Astrocyte of the cerebellum (primary cell): ENCODE measurements at regions not wholly inside any gene's neighbourhood (a gene's known extent, or its start where the extent isn't known, plus 50 kb on each side); places are given as distances from the start of the nearest gene placed in this dataset.

Experiments
- DNase-seq: peaks from one replicate; pipeline ENCODE4 v3.0.0-alpha.2; 2011; ENCODE audit warnings: low read depth
- H3K4me3 ChIP-seq: 2 replicates; pipeline ENCODE4 v1.5.1; 2011; ENCODE audit warnings: mild to moderate bottlenecking, low read depth, low read length, moderate library complexity
- CTCF ChIP-seq: IDR thresholded peaks from 2 replicates; pipeline ENCODE4 v1.5.1; 2012; ENCODE audit warnings: low read length, low read depth, moderate library complexity, mild to moderate bottlenecking; ENCODE audit errors: missing control alignments
- in situ Hi-C: cut with HindIII; loops from 2 replicates; pipeline ENCODE4 v1.10.0; 2017; ENCODE audit warnings: low sequenced_read_pairs

- TF ChIP-seq CTCF, result no peak
- H3K4me3 ChIP-seq, result no peak overlapping the region
- in situ Hi-C loops, result no loop called here
- no peak for DNase-seq
Measured at GRCh38 chr10:2097937-2098336, 360.6 kb upstream of the ADARB2 start.

DNA sequence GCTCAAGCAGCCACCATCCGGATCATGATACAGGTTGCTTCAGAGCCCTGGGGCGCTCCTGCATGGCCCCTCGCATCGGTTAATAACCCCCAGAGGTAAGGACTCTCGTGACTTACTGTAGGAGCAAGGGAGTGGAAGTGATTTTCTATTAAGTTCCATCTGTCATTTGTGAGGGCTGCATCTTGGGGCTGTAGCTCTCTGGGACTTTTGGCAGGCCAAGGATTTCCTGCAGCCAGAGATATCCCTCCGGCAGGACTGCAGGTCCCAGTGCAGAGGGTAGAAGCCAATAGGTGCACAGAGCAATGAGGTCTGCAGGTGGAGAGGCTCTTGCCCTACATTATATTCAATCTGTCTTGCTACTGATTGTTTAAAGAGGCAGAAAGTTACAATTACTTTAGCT is 356.8 kb upstream of the ADARB2 start:
- H3K4me3 ChIP-seq, result no peak overlapping the region
- TF ChIP-seq CTCF, result no peak
- in situ Hi-C loops, result no loop called here
- DNase-seq, result no peak

DNA sequence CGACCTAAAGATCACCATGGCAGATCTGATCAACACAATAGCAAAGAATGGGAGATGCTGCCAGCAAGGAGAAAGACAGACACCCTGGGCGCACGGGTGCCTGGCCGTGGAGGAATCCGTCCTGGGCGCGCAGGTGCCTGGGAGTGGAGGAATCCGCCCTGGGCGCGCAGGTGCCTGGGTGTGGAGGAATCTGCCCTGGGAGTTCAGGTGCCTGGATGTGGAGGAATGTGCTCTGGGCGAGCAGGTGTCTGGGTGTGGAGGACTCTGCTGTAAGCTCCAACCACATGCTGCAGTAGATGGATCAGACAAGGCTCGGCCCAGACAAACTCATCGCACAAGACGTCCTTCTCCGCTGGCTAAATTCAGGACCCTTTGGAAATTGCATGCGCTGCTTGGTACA is 346.3 kb upstream of the ADARB2 start:
- in situ Hi-C loops, result no loop called here
- no peak for DNase-seq
- no peak for TF ChIP-seq CTCF
- no peak overlapping the region for H3K4me3 ChIP-seq

GRCh38 chr10:2081501-2081900 is 344.2 kb upstream of the ADARB2 start:
- no peak for DNase-seq
- H3K4me3 ChIP-seq, result no peak overlapping the region

DNA sequence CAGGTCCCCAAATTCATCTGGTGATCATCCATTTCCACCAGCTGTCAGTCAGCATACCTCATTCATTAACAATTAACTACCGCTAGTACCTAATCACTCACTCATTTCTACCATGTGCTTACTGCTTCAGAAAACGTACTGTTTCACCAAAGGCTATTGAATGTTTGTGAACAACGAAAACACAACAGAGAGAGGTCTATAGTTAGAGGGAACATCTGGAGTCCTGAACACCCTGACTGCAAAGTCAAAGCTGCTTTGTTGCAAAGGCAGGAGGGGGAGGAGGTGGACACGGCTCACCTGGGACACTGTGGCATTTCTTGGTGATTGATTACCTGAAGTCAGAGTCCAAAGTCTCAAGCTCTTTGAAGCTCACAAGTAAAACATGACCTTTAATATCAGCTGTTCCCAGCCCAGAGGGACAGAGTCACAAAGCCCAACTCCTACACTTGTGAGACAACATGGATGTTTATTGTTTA is 342.3 kb upstream of the ADARB2 start:
- in situ Hi-C loops, result no loop called here
- no peak overlapping the region for H3K4me3 ChIP-seq
- no peak for TF ChIP-seq CTCF
- DNase-seq, result no peak

More at GRCh38 chr10:2081501-2081900, 344.2 kb upstream of the ADARB2 start:
- in situ Hi-C loops, result no loop called here
- TF ChIP-seq CTCF, result no peak

DNA sequence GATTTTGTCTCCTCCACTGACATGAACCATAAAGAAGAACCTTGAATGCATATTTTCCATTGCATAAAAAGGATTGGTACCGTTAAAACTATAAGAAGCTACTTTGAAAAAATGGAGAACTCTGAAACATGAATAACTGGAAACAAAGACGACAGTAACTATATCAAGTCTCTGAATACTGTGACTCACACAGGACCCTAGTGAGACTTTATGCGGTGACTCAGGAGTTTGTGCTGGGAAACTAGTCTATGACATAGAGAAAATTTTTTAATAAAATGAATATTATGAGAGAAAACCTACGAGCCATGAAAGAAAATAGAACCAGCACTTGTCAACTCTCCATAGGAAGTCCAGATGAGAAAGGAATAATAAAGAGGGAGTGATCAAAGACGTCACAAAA is 339.9 kb upstream of the ADARB2 start:
- in situ Hi-C loops, result no loop called here
- DNase-seq, result no peak
- H3K4me3 ChIP-seq, result no peak overlapping the region
- no peak for TF ChIP-seq CTCF

GRCh38 chr10:2076528-2076927 is 339.2 kb upstream of the ADARB2 start:
- in situ Hi-C loops, result no loop called here
- no peak for DNase-seq
- TF ChIP-seq CTCF, result no peak
- no peak overlapping the region for H3K4me3 ChIP-seq
